Kidney (tissue), 13 donors: ENCODE measurements at regions not wholly inside any gene's neighbourhood (a gene's known extent, or its start where the extent isn't known, plus 50 kb on each side); places are given as distances from the start of the nearest gene placed in this dataset.

Experiments used
- DNase-seq, 5 donors: peaks; one replicate each; pipeline ENCODE4 v3.0.0-alpha.2; 2013 to 2020
- FAIRE-seq: peaks from 2 replicates; lab custom pipeline; 2012; peaks lifted over from hg19 to GRCh38; lab: Jason Lieb, UNC
- H3K27ac ChIP-seq, 2 donors: one replicate each; pipeline ENCODE4 v1.7.0; 2013; ENCODE audit warnings: low read depth in 2 of 2, low read length in 2 of 2, inconsistent platforms in 1 of 2
- H3K27me3 ChIP-seq: one replicate; pipeline ENCODE4 v1.7.1; 2013; ENCODE audit warnings: low read length, inconsistent platforms; ENCODE audit not compliant: control insufficient read depth, insufficient read depth
- H3K36me3 ChIP-seq, 3 donors: one replicate each; pipeline versions ENCODE4 v1.7.0 to v1.7.1; 2013; ENCODE audit warnings: low read length in 3 of 3, control low read depth in 1 of 3, inconsistent platforms in 1 of 3; ENCODE audit not compliant: insufficient read depth in 3 of 3, control insufficient read depth in 2 of 3
- H3K4me1 ChIP-seq, 3 donors: one replicate each; pipeline versions ENCODE4 v1.7.0 to v1.7.1; 2013; ENCODE audit warnings: low read length in 3 of 3, inconsistent platforms in 1 of 3, low read depth in 1 of 3; ENCODE audit not compliant: control insufficient read depth in 2 of 3, insufficient read depth in 2 of 3
- H3K4me3 ChIP-seq, 3 donors: one replicate each; pipeline versions ENCODE4 v1.7.0 to v1.8.1; 2013; ENCODE audit warnings: low read length in 3 of 3, control low read depth in 1 of 3, inconsistent platforms in 1 of 3
- H3K9ac ChIP-seq, 3 donors: one replicate each; pipeline versions ENCODE4 v1.7.0 to v1.7.1; 2013; ENCODE audit warnings: low read length in 3 of 3, control low read depth in 1 of 3, inconsistent platforms in 1 of 3
- H3K9me3 ChIP-seq, 3 donors: one replicate each; pipeline versions ENCODE4 v1.7.0 to v1.7.1; 2013; ENCODE audit warnings: low read length in 3 of 3, control low read depth in 1 of 3, inconsistent platforms in 1 of 3; ENCODE audit not compliant: control insufficient read depth in 2 of 3, insufficient read depth in 1 of 3
- CTCF ChIP-seq: IDR thresholded peaks from 3 replicates; pipeline ENCODE4 v1.5.1; 2012; ENCODE audit warnings: mild to moderate bottlenecking, moderate library complexity, borderline replicate concordance; ENCODE audit not compliant: insufficient read depth; ENCODE audit errors: extremely low read depth
- intact Hi-C: fragments of 100-400 bp; cut with DNase I; formaldehyde crosslinking; loops from one replicate; pipeline ENCODE4 v1.11.1; 2022
- donor health status: control.
- donor health status: control.
- donor health status: control.
- donor health status: control.
- donor health status: control.
- donor health status: DM: yes; HTN: yes; CAD: no.
- donor health status: Normal renal cell carcinoma (clear cell type).

GRCh38 chr1:96384611-96385010 lies 337.0 kb upstream of the PTBP2 start:
- H3K27me3 ChIP-seq: no peaks in the 10 kb centered on the region
- intact Hi-C loops: no loop called here

GRCh38 chr1:96387785-96388184 lies 333.8 kb upstream of the PTBP2 start:
- TF ChIP-seq CTCF: no peak
- DNase-seq (no peak), FAIRE-seq (no peak)
- Histone ChIP-seq H3K36me3 (no peaks in the 10 kb centered on the region), H3K27ac (no peak overlapping the region), H3K4me3 (no peak overlapping the region), H3K9me3 (peaks cover 0 to 3% (median 3%) of the 10 kb centered on the region in 3 donors), H3K4me1 (no peaks in the 10 kb centered on the region), H3K9ac (no peak overlapping the region), H3K27me3 (no peaks in the 10 kb centered on the region)
- intact Hi-C loops: no loop called here

More at GRCh38 chr1:96384611-96385010, 337.0 kb upstream of the PTBP2 start:
- no peak overlapping the region for H3K27ac ChIP-seq
- H3K9ac ChIP-seq: no peak overlapping the region
- DNase-seq (no peak), FAIRE-seq (no peak)
- no peaks in the 10 kb centered on the region for H3K36me3 ChIP-seq
- no peak for TF ChIP-seq CTCF
- H3K9me3 ChIP-seq: peaks cover 0 to 6% (median 4%) of the 10 kb centered on the region in 3 donors
- H3K4me1 ChIP-seq: no peaks in the 10 kb centered on the region
- no peak overlapping the region for H3K4me3 ChIP-seq

GRCh38 chr1:96388421-96389310 lies 332.9 kb upstream of the PTBP2 start:
- no peak overlapping the region for H3K9ac ChIP-seq
- no peak overlapping the region for H3K27ac ChIP-seq
- DNase-seq (peak in 2 of 5 donors; percentile 34 to 56), FAIRE-seq (no peak)
- H3K4me3 ChIP-seq: no peak overlapping the region
- no peaks in the 10 kb centered on the region for H3K36me3 ChIP-seq
- TF ChIP-seq CTCF: no peak
- H3K4me1 ChIP-seq: no peaks in the 10 kb centered on the region
- H3K27me3 ChIP-seq: no peaks in the 10 kb centered on the region
- intact Hi-C loops: no loop called here
- H3K9me3 ChIP-seq: no peaks in the 10 kb centered on the region
